Stimulated activated CD8-positive, alpha-beta memory T cell treated with anti-CD3 and anti-CD28 coated beads, Interleukin-15, amount 100 ng/mL, for 24 hours (primary cell): ENCODE measurements at regions not wholly inside any gene's neighbourhood (a gene's known extent, or its start where the extent isn't known, plus 50 kb on each side); places are given as distances from the start of the nearest gene placed in this dataset.

Source experiments
- DNase-seq: peaks from one replicate; pipeline ENCODE4 v3.0.0-alpha.2; 2020; ENCODE audit warnings: low read depth

DNA sequence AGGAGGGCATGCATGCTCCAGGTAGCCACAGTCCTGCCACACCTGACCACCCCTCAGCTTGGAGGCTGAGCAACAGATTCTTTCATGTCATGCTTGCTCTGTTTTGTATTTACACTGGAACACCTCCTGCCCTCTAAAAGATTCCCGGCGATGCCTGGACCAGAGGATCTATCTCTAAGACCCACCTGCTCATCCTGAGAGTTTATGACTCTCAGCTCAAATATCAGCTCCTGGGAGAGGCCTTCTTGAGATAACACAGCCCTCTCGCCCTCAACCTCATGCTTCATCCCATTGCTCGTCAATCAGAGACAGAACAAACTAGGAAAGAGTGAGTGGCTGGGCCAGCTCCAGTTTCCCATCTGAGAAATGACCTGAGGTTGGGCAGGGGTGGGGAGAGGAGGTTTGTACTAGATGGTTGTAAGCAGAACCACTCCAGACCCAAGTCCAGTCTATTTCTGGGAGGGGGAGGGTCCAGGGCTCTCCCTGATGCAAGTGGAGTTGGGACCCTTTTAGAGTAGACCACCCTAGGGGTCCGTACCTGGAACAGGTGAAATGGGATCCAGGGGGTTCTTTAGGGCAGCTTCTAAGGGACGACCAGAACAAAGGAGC lies 524.5 kb downstream of the MATN1 start:
- no peak for DNase-seq

DNA sequence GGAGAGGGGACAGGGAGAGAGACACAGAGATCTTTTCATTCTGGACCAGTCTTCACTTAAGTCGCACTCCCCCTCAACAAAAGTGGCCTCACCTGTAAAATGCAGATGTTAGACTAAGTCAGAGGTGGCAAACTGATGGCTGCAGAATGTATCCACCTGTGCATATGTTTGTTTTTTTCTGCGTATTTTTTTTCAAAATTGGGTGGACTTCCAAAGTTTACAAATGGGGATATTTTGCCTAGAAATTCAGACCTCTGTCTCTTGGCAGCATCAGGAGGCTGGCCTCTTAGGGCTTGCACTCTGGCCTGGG lies 525.0 kb downstream of the MATN1 start:
- no peak for DNase-seq

DNA sequence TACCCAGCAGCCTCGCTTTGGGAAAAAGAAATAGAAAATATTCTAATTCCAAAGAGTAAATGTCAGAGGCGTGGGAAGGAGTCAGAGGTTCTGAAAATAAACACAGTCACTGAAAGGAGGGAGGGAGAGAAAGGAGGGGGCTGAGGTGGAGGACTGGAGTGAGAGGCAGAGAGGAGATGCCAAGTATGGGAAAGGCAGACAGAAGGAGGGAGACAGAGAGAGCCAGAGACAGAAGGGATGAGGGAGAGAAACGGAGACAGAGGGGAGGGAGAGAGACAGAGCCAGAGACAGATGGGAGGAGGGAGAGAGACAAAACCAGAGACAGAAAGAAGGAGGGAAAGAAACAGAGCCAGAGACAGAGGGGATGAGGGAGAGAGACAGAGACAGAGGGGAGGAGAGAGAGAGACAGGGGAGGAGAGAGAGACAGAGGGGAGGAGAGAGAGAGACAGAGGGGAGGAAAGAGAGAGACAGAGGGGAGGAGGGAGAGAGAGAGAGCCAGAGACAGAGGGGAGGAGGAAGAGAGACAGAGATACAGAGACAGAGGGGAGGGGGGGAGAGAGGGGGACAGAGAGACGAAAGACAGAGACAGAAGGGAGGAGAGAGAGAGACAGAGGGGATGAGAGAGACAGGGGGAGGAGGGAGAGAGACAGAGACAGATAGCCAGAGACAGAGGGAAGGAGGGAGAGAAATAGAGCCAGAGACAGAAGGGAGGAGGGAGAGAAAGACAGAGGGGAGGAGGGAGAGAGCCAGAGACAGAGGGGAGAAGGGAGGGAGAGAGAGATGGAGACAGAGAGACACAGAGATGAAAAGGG lies 525.5 kb downstream of the MATN1 start:
- DNase-seq, result no peak

DNA sequence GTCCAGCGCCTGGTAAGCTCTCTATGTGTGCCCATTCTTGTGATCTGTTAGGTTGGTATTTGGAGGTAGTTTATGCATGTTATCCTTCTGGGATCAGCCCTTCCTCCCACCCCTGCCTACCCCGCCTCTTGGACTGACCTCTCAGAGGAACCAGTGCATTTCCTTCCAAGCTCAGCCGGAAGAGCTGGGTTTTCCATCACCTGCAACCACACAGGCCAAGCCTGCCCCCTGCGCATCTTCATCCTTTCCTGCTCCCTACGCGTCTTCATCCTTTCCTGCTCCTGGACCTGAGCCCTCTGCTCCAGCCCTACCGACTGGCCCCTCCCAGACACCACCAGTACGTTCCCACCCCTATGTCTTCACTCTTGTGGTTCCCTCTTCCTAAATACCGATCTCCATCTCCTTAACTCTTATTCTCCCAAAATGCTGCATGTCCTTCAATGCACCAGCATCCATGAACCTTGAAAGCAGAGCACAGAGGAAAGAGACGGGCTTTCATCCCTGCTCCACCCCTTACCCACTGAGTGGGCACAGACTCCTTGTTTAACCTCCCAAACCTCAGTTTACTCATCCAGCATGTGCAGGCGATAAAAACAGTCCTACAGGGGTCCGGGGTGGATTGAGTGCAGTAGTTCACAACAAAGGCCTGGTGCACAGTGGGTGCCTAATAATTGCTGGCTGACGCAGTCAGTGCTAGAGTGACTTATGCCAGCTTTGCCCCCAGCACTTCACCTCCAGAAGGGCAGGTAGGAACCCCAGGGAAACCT lies 526.3 kb downstream of the MATN1 start:
- no peak for DNase-seq

DNA sequence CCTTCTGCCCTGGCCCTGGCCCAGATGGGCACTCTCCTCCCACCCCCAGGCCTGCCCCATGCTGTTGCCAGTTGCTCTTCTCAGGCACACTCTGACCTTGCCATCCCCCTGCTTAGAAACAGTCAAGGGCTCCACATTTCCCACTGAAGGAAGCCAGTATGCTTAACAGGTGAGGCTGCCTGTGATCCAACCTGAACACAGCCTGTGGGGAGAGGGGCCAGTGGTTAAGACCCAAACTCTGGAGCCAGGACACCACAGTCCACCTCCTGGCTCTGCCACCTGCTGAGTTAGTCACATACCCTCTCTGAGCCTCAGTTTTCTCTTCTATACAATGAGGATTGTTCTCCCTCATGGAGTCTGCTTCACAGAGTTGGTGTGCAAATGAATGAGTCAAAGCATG lies 526.9 kb downstream of the MATN1 start:
- no peak for DNase-seq

DNA sequence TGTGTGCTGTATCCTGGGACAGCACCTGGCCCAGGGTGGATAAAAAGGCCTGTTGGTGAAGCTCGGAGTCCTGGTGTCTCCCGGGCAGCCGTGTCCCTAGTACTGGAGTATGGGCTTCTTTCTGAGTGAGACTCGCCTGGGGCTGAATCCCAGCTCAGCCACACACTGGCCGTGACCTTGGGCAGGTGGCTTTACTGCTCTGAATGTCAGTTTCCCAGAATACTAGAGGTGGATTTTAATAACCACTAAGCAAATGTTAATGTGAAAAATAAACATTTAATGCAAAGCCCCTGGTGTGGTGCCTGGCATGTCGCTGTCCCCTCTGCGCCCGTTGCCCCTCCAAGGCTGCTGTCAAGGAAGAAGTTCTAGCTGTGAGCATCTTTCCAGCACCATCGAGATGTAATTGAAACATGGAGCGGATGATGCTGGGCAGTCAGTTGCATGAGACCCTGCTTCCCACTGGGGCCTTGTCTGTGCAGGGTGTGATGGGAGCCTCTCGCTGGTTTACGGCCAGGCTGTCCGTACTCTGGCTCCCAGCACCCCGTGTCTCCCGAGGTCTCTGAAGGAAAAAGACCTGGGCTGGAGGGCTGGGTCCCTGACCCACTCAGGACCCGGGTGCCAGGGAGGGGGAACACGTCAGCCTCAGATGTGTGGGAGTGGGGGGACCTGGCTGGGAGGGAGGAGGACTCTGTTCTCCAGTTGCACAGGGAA lies 527.8 kb downstream of the MATN1 start:
- DNase-seq, result no peak

DNA sequence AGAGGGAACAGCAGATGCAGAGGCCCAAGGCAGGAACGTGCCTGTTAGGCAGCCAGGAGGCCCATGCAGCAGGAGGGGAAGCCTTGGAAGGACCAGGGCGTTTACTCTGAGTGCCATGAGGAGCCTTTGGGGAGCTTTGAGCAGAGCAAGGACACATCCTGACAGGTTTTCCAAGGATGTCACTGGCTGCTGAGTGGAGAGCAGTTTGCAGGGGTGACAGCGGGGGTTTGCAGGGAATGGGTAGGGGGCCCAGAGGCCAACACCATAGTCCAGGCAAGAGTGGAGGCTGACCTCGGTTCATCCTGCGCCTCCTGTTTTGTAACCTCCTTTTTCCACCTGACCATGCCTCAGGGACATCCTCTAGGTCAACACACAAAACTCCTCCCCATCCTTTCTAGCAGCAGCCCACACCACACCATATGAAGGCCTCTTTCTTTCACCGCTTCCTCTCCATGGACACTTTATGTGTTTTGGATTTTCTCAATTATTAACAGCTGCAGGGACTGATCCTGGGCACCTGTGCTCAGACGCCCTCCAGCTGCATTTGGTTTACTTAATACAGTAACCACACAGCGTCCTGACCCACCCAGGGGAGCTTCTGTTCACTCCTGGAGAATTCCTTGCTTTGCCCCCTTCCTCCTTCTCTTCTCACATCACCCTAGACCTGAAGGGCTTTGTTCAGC lies 528.5 kb downstream of the MATN1 start:
- DNase-seq, result no peak

DNA sequence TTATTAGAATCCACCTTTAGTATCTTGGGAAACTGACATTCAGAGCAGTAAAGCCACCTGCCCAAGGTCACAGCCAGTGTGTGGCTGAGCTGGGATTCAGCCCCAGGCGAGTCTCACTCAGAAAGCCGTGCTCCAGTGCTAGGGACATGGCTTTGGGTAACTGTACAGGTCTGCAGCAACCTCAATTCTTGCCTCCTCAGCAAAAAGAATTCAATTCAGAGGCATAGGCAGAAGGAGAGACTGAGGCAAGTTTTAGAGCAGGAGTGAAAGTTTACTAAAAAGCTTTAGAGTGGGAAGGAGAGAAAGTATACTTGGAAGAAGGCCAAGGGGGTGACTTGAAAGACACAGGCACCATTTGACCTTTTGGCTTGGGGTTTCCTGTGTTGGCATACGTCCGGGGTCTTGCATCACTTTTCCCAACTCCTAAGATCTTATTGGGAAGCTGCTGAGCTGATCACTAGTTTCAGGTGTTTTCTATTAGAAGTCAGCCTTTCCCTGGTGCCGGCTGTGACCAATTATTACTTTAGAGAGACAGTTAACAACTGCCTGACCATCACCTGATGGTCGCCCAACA lies 529.3 kb downstream of the MATN1 start:
- no peak for DNase-seq

DNA sequence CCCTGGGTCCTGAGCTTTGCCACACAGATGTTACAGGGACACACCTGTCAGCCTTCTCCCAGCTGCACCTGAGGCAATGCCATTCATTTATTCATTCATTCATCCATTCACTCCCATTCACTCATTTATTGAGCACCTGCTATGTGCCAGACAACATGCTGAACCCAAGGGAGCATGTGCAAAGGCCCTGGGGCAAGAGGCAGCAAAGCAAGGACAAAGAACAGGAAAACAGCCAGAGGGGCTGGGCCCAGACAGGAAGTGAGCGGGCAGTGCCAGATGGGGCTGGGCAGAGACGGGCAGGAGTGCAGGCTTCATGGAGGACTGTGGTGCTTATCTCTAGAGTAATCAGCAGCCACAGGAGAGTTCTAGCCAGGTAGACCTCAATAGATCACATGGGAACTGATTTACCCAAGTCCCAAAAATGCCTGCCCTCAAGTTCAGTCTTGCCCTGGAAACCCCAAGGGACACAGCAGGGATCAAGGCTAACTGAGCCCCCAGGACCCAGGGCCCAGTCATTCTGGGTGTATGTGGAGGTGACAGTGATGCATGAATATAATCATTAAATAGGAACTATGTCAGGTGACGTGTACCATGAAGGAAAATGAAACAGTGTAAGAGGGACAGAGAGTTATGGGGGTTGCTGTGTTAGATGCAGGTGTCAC lies 530.3 kb downstream of the MATN1 start:
- DNase-seq, result no peak

DNA sequence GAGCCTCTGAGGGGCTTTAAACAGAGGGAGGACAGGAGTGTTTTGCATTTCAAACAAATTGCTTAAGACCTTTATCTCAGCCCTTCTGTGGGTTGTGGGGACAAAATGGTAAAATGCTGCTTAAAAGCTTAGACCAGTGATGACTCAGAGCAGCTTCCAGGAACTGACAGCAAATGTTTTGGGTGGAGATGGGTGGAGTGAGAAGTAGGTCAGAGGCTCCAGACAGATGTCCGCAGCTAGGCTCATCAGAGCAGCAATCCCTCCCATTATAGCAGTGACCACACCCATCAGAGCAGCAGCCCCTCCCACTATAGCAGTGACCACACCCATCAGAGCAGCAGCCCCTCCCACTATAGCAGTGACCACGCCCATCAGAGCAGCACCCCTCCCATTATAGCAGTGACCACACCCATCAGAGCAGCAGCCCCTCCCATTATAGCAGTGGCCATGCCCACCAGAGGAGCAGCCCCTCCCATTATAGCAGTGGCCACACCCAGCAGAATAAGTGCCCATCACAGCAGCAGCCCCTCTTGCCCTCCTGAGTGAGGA lies 532.2 kb downstream of the MATN1 start:
- DNase-seq, result no peak

DNA sequence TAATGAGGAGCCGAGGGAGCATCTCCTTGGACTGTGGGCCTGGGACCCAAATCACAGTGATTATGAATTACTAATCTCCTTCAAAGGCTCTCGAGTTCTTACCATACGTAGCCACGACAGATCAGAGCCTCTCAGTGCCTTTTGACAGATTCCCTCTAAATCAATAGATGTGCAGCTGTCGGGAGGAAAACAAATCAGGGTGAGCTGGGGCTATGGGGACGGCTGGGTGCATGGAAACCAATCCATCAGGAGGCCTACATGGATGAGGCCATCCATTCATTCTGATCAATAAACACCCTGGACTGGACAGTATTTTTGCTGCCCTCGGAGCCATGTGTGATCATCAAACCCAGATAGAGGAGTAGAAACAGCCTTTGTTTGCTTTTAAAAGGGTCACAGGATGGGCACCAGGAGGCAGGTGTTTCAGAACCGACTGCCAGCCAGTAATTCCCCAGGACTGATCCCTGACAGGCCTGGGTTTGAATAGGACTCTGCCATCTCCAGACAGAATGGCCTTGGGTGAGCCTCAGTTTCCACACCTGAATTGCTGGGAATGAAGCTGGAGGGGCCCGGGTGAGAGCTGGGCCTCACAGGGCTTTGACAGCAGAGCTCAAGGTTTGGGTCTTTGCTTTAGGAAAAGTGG lies 532.8 kb downstream of the MATN1 start:
- no peak for DNase-seq

DNA sequence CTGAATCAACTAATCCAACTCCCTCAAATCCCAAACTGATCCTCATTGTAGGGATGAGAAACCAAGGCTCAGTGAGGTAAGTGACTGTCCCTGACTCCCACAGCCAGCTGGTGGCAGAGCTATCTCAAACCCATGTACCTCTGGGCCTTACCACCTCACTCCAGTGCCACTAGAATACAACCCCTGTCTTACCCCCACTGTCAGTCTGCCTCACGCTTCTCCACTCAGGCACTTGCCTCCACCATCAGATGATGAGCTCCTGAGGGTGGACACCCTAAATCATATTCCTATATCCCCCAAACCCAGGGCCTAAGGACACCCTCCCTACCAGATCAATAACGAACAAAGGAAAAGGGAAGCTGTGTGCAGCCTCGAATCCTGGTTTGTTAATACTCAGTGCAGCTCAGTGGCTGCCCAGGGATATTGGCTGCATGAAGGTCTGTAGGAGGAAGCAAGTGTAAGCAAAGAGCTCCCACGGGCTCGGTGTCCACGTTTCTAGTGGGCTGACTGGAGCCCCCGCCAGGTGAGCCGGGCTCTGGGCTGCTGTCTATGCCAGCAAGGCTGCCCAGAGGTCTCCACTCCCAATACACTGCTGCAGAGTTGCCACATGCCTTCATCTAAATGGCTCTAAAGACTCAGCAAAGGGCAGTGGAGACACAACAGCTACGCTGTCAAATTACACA lies 533.4 kb downstream of the MATN1 start:
- DNase-seq, result no peak

DNA sequence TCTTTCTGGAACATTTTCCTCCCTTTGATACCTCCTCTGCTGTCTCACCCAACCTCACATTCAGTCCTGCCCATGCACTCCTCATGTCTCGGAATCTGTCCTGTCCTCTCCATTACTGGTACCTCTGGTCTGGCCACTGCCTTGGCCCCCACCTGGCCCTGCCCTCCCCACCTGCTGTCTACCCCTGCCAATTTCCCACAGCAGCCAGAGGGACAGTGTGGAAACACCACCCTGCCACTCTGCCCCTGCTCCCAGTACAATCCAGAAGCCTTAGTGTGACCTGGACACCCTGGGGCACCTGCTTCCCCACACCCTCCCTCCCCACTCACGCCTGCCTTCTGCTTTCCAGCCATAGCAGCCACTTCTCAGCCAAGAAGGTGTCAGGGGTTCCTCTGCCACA lies 534.4 kb downstream of the MATN1 start:
- DNase-seq, result no peak

DNA sequence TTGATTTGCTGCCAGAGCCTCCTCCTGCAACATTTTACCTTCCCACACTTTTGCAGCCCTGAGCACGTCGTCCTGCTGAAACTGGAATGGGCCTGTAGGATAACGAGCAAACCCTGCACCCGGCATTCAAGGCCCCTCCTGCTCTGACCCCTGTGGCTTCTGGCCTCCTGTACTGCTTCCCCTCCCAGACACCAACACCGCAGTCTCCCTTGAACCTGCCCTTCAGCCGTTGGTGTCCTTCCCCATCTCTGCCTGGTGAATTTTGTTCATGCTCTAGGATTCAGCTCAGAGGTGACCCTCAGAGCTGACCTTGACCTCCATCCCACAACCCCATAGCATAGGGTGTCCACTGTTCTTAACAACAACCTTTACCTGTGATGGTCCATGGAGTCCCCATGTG lies 535.1 kb downstream of the MATN1 start:
- no peak for DNase-seq

DNA sequence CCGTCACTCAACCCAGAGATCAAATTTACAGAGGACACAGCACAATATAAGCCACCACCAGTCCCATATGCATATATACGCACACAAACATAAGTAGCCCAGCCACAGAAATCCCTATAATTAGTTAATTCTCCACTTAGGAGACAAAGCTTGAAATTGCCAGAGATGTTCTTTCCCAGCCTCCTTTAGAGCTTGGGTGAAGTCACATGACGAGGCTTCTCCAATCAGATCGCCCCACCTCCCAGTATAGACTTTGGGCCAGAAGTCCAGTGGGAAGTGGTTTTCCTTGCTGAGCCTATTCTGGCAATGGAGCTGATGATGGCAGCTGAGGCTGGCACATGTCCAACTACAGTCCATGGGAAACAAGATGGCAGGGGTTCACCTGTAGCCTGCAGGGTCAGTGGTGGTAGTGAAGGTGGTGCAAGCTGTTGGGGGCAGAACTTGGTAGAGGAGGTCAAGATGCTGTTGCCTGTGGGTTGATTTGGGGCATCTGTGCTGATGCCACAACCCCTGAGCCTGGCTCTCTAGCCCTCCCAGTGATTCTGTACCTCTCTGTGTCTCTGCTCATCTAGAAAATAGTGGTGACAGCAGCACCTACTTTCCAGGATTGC lies 535.9 kb downstream of the MATN1 start:
- no peak for DNase-seq

DNA sequence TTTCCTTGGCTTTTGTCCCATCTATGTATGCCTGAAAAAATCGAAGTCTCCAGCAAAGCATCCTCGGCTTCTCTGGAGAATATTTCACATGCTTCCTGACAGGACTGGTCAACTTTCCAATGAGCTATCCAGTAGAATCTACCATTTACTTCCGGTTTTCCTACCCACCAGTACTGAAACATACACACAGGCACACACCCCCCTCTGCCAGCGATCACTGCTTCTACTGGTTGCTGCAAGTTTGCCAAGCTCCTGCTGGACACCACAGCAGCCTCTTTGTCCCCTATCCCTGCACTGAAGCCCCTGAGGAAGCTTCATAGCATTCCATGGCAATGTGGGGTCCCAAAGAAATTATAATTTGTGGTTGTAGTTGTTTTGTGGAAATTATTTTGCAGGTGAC lies 536.8 kb downstream of the MATN1 start:
- no peak for DNase-seq

DNA sequence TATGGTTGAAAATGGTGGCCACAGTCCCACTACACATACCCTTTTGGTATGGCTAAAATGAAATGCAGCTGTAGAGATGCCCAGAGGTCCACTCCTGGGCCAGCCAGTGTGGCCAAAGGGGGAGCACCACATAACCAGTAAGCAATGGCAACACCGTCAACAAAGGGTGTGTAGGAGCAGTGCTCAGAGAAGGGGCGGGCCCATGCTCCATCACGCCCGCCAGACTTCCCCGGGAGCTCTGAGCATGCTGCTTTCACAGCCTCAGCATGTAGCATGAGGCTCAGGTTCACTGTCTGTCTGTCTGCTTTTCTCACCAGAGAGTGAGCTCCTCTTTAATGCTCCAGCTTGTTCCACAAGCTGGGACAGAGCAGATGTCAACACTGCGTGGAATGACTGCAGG lies 537.6 kb downstream of the MATN1 start:
- DNase-seq, result no peak

DNA sequence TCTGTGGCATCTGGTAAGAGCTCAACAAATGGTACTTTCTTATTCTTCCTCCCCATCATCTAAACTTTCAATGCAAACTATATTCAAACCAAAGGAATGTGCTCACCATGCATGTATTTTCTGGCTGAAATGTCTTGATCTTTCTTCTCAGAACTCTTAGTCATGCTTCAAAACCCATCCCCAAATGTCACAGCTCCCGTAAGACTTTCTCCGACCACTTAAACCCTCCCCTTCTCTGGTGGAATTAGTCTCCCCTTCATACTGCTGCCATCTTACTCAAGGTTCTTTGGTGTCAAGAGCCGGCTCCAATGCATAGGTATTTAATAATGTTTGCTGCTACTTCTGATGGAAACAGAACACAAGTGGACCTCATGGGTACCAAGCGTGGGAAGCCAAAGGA lies 538.1 kb downstream of the MATN1 start:
- no peak for DNase-seq

DNA sequence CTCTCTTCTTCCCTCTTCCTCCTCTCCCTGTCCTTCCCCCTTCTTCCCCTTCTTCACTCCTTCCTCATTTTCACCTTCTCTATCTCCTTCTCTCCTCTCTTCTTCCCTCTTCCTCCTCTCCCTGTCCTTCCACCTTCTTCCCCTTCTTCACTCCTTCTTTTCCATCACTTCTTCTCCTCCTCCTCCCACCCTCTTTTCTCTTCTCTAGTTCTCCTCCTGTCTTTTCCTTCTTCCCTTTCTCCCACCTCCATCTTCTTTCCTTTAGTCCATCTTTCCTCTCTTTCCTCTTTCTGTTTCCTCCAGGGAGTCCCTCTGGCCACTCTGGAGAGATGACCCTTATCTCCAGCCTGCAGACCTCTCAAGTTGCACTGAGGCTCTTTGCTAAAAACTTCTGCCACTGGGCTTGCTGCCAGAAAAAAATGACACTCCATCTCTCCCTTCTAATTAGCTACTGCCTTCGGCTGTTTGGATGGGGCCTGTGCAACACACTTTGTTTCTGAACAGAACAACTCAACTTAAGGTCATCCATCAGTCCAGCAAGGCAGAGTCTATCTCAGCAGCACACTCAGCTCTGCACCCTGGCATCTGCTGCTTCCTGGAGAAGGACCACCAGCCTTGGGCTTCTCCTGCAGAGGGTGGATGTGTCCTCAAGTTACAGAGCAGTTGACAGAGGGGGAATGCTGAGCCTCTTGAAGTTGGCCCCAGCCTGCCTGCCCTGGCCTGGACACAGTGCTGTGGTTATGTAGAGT lies 538.8 kb downstream of the MATN1 start:
- DNase-seq, result no peak
